ENCODE measurements at regions not wholly inside any gene's neighbourhood (a gene's known extent, or its start where the extent isn't known, plus 50 kb on each side); places are given as distances from the start of the nearest gene placed in this dataset.

DNA sequence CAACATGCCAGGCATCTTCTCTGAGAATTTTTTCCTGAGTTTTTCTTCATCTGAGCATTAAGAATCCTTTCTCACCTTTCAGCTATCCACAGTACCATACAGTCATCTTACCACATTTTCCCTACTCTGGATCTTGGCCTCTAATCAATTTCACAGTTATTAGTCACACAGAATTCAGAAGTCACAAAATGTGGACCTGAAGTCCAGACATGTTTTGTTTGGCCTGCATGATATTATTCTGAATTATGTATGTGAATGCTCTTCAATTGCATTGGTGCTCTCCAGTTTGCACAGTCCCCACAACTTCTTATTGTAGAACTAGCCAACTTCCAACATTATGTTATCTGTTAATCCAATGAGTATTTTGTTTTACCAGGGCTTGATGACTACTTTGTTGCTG, 102.3 kb upstream of the GRIA3 start:
- ATAC-seq (no peak), DNase-seq (ENCODE audit: low read depth, low spot score) (no peak), FAIRE-seq (no peak)
- Histone ChIP-seq H4K20me1 (ENCODE audit: control insufficient read depth, insufficient read depth) (no peaks in the 10 kb centered on the region), H3K27me3 (replicated peaks in 1 of 2; ENCODE audit: control insufficient read depth in 2 of 2, insufficient read depth in 2 of 2, low read length in 1 of 2) (no peaks in the 10 kb centered on the region), H3K79me2 (ENCODE audit: control insufficient read depth, insufficient read depth, low read length) (no peaks in the 10 kb centered on the region), H2AFZ (ENCODE audit: control insufficient read depth, low read depth, low read length) (no peak overlapping the region), H3K27ac (ENCODE audit: control insufficient read depth, insufficient read depth) (no peak overlapping the region), H3K4me2 (ENCODE audit: control insufficient read depth, insufficient read depth) (no peak overlapping the region), H3K36me3 (ENCODE audit: control insufficient read depth in 2 of 2, insufficient read depth in 2 of 2, low read length in 1 of 2) (no peaks in the 10 kb centered on the region), H3K4me1 (ENCODE audit: control insufficient read depth, insufficient read depth, low read length) (no peaks in the 10 kb centered on the region), H3K9me3 (replicated peaks; ENCODE audit: control insufficient read depth, insufficient read depth, low read length) (no peaks in the 10 kb centered on the region), H3K9ac (ENCODE audit: control insufficient read depth, insufficient read depth, low read length) (no peak overlapping the region), H3K4me3 (no peak overlapping the region)
- ChIA-PET CTCF (interaction anchor here (0.6 kb wide), 1 partner anchor 51 kb away, joined by 3 read pairs; no protein-coding TSS in a partner anchor), POLR2A (no interaction called here), SMC1A (ENCODE audit: uncharacterized antibody, unreplicated experiment) (no interaction called here), RAD21 (ENCODE audit: unreplicated experiment) (no interaction called here)
- in situ Hi-C loops (cut with MboI): no loop called here
- no TSS peak for BruUV-seq (replicated peaks)
- intact Hi-C loops (cut with micrococcal nuclease; ENCODE audit: unreplicated experiment): no loop called here
- no peak for TF ChIP-seq E4F1 (IDR thresholded peaks at IDR 0.05; ENCODE audit: borderline replicate concordance, partially characterized antibody)
- TF ChIP-seq, protein P1, sequence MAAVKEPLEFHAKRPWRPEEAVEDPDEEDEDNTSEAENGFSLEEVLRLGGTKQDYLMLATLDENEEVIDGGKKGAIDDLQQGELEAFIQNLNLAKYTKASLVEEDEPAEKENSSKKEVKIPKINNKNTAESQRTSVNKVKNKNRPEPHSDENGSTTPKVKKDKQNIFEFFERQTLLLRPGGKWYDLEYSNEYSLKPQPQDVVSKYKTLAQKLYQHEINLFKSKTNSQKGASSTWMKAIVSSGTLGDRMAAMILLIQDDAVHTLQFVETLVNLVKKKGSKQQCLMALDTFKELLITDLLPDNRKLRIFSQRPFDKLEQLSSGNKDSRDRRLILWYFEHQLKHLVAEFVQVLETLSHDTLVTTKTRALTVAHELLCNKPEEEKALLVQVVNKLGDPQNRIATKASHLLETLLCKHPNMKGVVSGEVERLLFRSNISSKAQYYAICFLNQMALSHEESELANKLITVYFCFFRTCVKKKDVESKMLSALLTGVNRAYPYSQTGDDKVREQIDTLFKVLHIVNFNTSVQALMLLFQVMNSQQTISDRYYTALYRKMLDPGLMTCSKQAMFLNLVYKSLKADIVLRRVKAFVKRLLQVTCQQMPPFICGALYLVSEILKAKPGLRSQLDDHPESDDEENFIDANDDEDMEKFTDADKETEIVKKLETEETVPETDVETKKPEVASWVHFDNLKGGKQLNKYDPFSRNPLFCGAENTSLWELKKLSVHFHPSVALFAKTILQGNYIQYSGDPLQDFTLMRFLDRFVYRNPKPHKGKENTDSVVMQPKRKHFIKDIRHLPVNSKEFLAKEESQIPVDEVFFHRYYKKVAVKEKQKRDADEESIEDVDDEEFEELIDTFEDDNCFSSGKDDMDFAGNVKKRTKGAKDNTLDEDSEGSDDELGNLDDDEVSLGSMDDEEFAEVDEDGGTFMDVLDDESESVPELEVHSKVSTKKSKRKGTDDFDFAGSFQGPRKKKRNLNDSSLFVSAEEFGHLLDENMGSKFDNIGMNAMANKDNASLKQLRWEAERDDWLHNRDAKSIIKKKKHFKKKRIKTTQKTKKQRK (IDR thresholded peaks at IDR 0.05; ENCODE audit: low read depth, low read length): no peak
- TF ChIP-seq KAT2A (conservative IDR thresholded peaks at IDR 0.05; ENCODE audit: control insufficient read depth, low read depth, low read length): no peak
- TF ChIP-seq RELA (IDR thresholded peaks at IDR 0.05; ENCODE audit: borderline replicate concordance, partially characterized antibody): no peak
- TF ChIP-seq RAD51 (IDR thresholded peaks at IDR 0.05): no peak
- no peak for TF ChIP-seq EED (IDR thresholded peaks at IDR 0.05; ENCODE audit: low read depth)
- TF ChIP-seq CBFB (IDR thresholded peaks at IDR 0.05; ENCODE audit: low read depth): no peak
- no peak for TF ChIP-seq SIN3A (IDR thresholded peaks at IDR 0.05; ENCODE audit: low read depth, low read length)
- no peak for TF ChIP-seq CUX1 (IDR thresholded peaks at IDR 0.05; ENCODE audit: insufficient replicate concordance, low read depth, low read length)
- no peak for TF ChIP-seq BACH1 (IDR thresholded peaks at IDR 0.05; ENCODE audit: borderline replicate concordance)
- TF ChIP-seq, protein P2, sequence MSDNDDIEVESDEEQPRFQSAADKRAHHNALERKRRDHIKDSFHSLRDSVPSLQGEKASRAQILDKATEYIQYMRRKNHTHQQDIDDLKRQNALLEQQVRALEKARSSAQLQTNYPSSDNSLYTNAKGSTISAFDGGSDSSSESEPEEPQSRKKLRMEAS (IDR thresholded peaks at IDR 0.05; ENCODE audit: low read depth, low read length): no peak

All from GM12878 (cell line).